GM11168 (cell line): ENCODE measurements at regions not wholly inside any gene's neighbourhood (a gene's known extent, or its start where the extent isn't known, plus 50 kb on each side); places are given as distances from the start of the nearest gene placed in this dataset.
"Not testable (repeated sequence)": the region's sequence is repeated elsewhere in the genome, so short reads cannot be mapped to it uniquely, and the experiment has no call there.

Experiments used
- in situ Hi-C: fragments of 300-500 bp; cut with MboI; formaldehyde crosslinking; loops from one replicate; pipeline ENCODE4 v1.12.0; 2022; ENCODE audit warnings: low sequenced_read_pairs; ENCODE audit not compliant: unreplicated experiment

DNA sequence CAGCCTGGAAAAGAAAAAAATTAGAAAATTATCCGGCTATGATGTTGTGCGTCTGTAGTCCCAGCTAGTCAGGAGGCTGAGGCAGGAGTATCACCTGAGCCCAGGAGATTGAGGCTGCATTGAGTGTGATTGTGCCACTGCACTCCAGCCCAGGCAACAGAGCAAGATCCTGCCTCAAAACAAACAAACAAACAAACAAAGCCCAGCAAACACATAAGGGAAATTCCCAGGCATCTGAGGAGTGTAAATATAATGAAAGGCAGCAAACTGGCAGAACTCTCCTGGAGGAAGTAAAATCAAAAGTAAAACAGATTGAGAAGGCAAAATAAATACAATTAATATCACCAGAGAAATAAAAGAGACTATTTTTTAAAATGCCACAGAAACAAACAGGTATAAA lies 84.5 kb upstream of the ITGB1 start:
- in situ Hi-C loops: no loop called here

DNA sequence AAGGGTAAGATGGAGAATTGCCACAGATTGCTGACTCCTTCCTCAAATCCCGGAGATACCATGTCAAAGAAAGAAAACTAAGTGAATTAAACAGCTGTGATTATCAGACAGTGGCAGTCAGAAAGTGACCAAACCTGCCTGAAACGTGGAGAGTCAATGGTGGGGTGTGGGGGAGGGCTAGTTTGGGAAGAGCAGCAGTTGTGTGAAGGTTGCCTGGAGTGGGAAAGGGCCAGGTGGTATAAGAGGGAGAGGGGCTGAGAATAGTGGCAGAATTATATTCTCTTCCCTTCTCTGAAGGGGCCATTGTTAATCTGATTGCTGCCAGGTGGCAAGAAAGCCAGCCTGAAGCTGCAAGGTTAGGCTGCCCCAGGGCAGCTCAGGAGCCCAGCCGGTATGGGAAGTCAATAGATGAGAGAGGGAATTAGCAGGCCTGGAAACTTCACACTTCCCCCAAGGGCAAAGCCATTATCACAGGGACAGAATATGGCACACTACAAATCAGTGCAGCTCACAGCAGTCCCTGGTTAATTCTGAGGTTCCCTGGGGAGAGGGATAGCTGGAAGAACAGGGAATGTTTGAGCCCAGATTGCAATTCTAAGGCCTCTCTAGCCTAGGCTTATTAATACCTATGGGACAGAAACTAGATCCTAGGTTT lies 83.9 kb upstream of the ITGB1 start:
- in situ Hi-C loops: no loop called here

DNA sequence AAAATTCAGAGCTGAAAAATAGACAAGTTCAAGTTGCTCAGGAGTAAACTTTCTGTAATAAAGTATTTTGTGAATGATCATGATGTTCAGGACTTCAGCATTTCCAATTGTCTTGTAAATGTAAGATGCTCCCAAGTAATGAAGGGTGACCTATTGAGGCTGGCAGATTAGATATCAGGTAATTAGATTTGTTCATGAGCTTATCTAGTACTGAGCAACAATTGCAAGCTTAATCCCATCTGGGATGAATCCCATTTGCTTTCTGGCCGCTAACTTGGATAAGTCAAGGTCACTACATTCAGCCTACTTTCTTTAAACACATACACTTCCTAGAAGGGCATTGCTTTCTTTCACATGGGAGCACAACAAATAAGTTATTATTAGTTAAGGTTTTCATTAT lies 82.4 kb upstream of the ITGB1 start:
- in situ Hi-C loops: no loop called here

DNA sequence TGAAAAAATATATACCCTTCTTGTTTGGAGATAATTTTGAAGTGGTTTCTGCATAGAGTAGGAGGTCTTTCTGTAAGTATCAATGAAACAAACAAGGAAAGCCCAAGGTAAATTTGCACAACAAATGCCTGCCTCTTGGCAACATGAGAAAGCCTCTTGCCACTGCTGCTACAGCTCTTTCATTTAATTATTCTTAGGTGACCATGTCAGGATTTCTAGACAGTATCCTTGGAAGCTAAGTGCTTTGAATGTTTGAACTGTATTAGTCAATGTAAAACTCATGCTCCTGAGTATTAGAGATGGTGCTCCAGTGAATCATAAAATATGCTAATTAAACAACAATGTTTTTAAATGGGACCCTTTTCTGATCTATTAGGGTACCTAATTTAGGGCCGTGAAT lies 81.2 kb upstream of the ITGB1 start:
- in situ Hi-C loops: no loop called here

DNA sequence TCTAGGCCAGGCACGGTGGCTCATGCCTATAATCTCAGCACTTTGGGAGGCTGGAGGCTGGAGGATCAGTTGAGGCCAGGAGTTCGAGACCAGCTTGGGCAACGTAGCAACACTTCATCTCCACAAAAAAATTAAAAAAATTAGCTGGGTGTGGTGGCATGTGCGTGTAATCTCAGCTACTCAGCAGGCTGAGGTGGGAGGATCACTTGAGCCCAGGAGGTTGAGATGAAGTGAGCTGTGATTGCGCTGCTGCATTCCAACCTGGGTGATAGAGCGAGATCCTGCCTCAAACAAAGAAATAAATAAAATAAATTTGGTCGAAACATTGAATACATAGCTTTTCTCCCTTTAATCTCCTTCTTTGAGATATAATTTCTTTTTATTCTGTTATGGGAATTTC lies 80.6 kb upstream of the ITGB1 start:
- in situ Hi-C loops: no loop called here

DNA sequence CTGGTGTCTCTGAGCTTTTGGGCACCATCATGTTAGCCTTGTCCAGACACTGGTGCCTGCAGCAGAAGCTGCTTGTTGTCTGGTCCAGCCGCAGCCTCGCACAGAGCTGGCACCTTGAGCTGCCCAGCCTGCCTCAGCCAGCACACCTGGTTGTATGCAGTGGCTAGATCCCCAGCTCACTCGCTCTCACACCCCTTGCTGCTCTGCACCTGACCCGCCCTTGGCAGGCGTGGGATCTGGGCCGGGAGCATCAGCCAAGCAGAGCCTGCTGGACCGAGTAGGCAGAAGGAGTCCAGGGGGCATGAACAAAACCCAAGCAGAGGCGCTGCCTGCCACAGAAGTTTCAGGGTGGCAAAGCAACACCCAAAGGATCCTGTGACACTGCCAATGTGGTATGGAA lies 79.7 kb upstream of the ITGB1 start:
- in situ Hi-C loops: no loop called here

DNA sequence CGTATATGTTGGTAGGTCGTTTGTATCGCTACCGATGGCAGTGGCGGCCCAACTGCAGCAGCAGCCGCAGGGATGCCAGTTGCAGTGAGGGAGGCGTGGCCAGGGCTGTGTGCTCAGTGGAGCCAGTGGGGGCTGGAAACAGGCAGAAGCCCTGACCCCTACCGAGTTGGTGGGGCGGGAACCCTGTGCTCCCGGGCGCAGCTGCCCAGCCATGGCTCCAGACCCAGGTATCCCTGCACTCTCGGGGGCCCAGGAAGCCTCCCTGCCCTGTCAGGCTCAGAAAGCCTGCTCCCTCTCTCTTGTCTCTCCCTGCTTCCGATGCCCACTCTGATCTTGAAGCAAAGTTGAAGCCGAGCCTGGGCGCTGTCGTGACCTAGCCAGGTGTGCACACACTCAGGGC lies 78.6 kb upstream of the ITGB1 start:
- in situ Hi-C loops: no loop called here

DNA sequence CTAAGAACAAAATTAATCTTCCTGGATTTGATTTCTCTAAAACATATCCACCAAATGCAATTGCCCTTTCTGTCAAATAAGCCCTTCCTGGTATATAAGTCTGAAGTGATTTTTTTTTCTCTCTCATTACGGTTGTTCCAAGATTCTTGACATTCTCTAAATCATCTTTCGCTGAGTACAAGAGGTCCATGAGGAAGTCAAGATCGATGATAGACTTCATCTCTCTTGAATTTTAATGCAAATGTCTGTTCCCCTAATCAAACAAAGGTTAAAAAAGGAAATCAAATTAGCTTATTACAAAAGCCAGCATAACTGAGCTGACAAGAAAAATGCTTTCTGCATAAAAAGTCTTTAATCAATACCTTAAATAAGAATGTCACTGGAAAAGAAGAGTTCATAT lies 77.4 kb upstream of the ITGB1 start:
- in situ Hi-C loops: no loop called here

DNA sequence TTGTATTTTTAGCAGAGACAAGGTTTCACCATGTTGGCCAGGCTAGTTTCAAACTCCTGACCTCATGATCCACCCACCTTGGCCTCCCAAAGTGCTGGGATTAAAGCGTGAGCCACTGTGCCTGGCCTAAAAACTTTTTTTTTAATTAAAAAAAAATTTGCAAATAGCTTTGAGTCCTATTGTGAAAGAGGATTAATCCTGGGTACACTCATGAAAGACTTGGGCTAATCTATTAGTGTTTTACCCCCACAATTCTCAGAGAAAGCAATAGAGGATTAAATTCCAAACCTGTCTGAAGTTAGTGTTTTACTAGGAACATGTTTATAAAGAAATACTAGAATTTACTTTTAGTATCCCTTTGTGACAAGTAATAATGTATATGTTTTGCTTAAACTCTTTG lies 76.9 kb upstream of the ITGB1 start:
- in situ Hi-C loops: no loop called here

DNA sequence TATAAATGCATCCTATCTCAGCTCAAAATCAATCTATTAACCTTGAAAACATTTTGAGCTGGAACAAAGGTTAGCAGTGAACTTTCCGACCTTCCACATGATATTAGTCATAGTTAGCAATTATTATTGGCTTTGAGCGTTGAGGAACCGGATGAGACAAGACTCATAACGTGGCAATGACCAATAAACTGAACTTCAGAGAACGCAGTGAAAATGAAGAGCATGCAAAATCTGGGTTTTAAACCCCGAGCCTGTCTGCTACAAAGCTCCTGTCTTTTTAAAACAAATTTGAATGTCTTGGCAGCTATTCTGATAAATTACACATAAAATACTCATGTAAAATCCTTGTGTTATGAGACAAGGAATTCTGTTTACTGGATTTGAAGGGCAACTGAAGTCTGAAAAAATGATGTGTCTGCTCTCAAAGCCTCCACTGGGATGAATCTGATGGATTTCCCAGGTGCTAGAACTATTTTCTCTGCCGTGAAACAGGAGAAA lies 74.7 kb upstream of the ITGB1 start:
- in situ Hi-C loops: no loop called here

DNA sequence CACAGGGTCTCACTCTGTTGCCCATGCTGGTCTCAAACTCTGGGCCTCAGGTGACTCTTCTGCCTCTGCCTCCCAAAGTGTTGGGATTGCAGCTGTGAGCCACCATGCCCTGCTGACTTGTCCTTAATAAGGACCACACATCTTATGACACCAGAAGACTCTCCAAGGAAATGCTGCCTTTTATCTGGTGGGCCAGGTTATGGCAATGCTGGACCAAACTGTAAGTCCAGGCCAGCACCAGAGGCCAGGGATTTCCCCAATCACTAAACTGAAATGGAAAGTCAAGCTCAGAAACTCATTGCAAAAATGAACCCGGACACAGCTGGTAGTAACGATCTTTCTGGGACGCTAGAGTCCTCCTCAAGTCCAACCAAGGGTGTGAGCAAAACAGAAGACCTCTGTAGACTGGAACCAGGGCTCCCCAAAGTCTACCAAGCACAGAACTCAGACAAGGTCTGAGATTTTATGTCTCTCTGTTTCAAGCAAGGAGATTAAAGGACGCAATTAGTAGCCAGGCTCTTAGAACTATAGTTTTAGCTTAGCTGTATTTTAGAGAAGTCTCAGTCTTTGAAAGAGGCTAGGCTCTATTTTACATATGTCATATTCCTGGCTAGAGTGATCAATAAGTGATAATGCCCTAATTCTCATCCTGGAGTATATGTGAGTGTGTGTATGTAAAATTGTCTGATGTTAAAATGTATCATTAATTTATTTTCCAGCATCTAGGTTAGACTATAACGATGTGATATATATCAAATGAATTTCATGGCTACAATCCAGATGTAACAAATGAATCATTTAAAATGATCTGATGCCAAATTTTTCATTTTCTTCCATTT lies 74.0 kb upstream of the ITGB1 start:
- in situ Hi-C loops: no loop called here

DNA sequence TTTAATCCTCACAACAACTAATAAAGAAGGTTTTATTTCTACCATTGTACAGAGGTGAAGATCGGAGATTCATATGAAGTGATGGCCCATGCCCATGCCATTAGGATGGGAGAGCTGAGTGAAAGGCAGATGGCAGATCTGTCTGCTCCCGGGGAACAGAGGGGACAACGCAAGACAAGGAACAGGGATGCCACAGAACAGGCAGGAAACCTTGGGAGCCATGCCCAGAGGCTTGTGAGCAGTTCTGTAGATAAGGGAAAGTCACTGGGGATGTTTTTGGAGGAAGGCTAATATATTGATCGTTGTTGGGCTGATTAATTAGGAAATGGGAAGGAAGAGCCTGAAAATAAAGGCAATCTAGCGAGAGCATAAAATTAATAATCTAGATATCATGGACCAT lies 73.1 kb upstream of the ITGB1 start:
- in situ Hi-C loops: no loop called here

DNA sequence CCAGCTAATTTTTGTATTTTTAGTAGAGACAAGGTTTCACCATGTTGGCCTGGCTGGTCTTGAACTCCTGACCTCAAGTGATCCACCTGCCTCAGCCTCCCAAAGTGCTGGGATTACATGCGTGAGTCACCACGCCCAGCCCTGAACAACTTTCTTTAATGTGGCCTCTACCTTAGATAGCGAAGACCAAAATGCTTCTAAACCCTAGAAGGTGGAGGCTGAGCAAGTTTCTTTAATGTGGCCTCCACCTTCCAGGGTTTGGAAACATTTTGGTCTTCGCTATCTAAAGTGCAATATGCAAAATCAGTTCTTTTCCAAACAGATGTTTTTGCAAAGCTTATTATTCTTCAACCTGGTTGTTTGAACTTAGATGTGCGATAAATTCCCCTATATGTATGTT lies 70.5 kb upstream of the ITGB1 start:
- in situ Hi-C loops: not testable (repeated sequence)

DNA sequence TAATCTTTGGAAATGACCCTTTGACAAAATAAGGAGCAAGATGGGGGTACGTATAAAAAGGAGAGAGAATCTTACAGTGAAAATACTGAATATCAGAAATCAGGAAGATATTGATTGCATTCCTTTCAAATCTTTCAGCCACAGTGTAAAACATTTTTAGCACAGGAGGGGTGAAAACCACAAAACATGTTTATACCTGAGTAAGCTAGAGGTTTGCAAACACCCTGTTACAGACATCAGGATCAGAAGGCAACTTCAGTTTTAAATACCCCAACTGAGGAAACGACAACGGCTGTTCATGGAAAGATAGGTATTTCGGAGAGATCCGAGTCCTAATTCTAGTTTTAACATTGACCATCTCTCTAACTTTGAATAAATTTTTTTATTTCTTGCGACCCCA lies 69.1 kb upstream of the ITGB1 start:
- in situ Hi-C loops: no loop called here

DNA sequence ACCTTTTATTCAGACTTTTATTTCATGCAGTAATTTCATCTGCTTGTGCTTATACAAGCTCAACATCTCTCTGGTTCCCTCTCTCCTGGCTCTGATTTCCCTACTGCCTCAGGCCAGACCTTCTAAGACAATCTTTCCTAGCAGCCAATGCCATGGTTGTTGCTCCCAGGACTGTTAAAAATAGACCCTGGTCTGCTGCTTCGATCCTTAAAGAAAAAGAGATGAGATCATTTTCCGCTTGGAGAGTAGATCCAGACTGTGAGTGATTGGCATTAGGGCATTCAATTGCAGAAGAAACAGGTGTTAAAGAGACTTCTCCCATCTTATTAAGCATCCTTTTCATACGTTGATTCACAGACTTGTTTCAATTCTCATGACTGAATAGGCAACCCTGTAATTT lies 68.4 kb upstream of the ITGB1 start:
- in situ Hi-C loops: no loop called here

DNA sequence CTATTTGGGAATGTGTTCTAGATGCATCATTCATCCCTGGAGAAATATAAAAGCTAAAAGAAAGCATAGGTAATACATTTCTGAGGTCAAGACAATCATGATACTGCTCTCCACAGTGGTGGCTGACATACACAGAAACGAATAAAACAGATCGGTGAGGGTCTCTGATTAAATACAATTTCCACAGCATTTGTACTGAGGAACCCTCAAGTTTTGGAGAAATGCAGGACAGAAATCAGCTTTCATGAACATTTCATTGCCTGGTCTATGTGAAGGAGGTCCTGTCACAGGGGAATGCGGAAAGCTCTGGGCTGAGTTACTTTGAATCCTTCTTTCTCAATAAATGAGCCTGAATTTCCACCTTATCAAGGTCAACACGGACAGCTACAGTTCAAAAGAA lies 67.9 kb upstream of the ITGB1 start:
- in situ Hi-C loops: no loop called here

DNA sequence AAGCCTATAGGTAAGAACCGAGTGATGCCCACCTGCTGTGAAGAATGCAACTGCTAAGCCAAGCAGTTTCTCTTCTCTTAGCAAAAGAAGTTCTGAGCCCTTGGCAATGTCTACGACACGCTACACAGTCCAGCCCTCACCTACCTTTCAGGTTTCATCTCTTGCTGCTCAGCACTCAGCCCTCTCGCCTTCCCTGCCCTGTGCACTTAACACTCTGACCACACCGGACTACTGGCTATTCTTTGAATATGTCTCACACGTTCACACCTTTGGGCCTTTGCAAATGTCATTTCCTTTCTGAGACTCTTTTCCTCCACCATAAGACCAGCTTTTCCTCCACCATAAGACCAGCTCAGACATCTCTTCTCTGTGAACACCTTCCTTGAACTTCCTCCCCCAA lies 67.0 kb upstream of the ITGB1 start:
- in situ Hi-C loops: no loop called here

DNA sequence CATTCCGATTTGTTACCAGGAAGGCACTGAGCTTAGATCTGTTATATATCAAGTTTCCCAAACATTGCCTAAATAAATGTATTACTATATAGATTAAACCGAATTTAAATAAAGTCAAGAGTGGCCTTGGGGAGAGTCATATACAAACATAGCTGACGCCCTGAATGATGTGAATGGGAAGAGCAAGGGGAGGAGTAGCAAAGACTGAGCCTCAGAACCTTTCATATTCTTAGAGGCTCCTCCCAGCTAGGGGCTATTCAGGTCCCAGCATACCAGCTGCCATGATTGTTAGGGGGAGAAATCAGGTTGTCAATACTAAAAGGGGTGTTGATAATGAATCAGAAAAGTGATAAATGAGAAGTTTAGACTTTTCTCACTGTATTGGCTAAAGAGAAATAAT lies 64.7 kb upstream of the ITGB1 start:
- in situ Hi-C loops: no loop called here

DNA sequence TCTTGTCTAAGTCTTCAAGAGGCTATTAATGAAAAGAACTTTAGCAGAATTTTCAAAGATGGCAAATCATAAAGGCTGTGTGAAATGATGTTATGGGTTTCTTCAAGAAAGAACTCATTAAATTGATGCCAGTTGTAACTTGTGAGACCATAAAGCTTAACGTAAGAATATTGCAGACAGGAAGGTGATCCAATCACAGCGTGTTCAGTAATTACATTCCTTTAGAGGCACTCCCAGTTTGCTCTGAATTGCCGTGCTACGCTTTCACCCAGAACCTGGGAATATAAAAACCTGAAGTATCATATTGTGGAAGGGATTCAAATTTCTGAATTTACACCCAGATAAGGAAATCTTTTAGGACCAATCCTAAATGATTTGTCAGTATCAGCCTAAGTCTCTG lies 64.1 kb upstream of the ITGB1 start:
- in situ Hi-C loops: no loop called here

DNA sequence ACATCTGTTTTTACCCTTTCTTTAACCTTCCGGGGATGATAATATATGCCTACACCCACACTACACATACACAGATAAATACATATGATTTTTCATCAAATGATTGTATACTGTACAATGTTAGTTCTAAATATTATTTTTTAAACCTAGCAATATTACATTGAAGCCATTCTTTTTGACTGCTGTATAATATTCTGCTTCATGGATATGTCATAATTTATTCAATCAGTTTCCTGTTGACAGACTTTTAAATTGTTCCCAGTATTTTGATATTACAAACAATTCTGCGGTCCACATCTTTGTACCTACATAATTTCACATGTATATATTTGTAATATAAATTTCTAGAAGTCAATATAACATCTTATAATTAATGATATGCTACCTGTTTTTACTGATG lies 59.0 kb upstream of the ITGB1 start:
- in situ Hi-C loops: loop anchor here (5.0 kb wide), 1 partner anchor 220 kb away; no protein-coding TSS in a partner anchor

DNA sequence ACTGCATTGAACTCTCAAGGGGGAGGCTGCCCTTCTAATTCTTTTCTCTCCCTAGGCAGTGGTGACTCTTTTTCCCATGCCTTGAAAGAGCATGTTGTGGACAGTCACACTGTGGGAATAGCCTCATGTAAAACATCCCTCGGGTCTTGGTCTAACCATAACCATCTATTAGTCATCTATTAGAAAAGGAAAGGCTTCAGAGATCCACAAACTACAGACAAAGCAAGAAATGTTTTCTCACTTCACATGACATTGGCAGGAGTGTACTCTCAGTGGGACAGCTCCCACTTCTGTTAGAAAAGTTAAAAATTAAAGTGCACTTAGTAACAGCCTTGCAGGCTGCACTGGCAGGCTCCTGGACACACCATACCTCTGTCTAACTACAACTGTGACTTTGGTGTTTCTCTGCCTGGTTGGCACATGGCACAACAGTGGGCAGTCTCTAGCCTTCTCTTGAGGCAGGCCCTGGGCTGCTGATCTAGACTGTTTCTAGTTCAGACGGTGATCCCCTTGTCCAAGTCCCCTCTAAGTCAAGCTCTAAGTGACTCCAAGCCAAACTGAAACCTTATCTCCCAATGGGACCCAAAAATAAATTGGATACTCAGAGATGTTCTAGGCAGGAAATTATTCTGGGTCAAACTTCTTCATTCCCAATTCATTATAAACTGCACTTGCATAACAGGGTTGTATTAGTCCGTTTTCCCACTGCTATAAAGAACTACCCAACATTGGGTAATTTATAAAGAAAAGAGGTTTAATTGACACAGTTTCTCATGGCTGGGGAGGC lies 57.9 kb upstream of the ITGB1 start:
- in situ Hi-C loops: loop anchor here (5.0 kb wide), 1 partner anchor 219 kb away; no protein-coding TSS in a partner anchor
